CD14-positive monocyte (primary cell): ENCODE measurements at regions not wholly inside any gene's neighbourhood (a gene's known extent, or its start where the extent isn't known, plus 50 kb on each side); places are given as distances from the start of the nearest gene placed in this dataset.

Experiments
- DNase-seq, 3 donors: peaks; one replicate each; pipeline ENCODE4 v3.0.0-alpha.2; 2011 to 2022
- H2AFZ ChIP-seq: 2 replicates; pipeline ENCODE4 v1.6.0; 2012; ENCODE audit warnings: mild to moderate bottlenecking, low read depth, low read length, inconsistent platforms; ENCODE audit not compliant: insufficient read depth, poor library complexity, severe bottlenecking
- H3K27ac ChIP-seq, 2 donors: 1 replicate in 1 of 2; 2 replicates in 1 of 2; pipeline ENCODE4 v1.5.1; 2012 to 2013; ENCODE audit warnings: low read length in 2 of 2, control low read depth in 1 of 2, inconsistent platforms in 1 of 2, low read depth in 1 of 2, mild to moderate bottlenecking in 1 of 2
- H3K27me3 ChIP-seq, 2 donors: one replicate each; pipeline versions ENCODE4 v1.6.0 to v1.6.1; 2011 to 2013; ENCODE audit warnings: low read length in 2 of 2; ENCODE audit not compliant: control insufficient read depth in 2 of 2, insufficient read depth in 2 of 2
- H3K36me3 ChIP-seq, 2 donors: replicated peaks in 1 of 2; 1 replicate in 1 of 2; 2 replicates in 1 of 2; pipeline versions ENCODE4 v1.5.1 to v1.6.1; 2012 to 2013; ENCODE audit warnings: low read length in 2 of 2, control low read depth in 1 of 2, inconsistent platforms in 1 of 2, mild to moderate bottlenecking in 1 of 2; ENCODE audit not compliant: insufficient read depth in 2 of 2, control insufficient read depth in 1 of 2
- H3K4me1 ChIP-seq, 2 donors: 1 replicate in 1 of 2; 2 replicates in 1 of 2; pipeline versions ENCODE4 v1.5.1 to v1.6.1; 2012 to 2013; ENCODE audit warnings: low read length in 2 of 2, control low read depth in 1 of 2, inconsistent platforms in 1 of 2, mild to moderate bottlenecking in 1 of 2, moderate library complexity in 1 of 2; ENCODE audit not compliant: insufficient read depth in 2 of 2, control insufficient read depth in 1 of 2
- H3K4me2 ChIP-seq: replicated peaks from 2 replicates; pipeline ENCODE3; 2012; ENCODE audit warnings: low read length, moderate library complexity, mild to moderate bottlenecking; ENCODE audit not compliant: poor library complexity, severe bottlenecking; ENCODE audit errors: extremely low read depth
- H3K4me3 ChIP-seq, 3 experiments: fragments of 200-600 bp in 1 of 3; sonication (generic) in 1 of 3; replicated peaks in 1 of 3; 1 replicate in 2 of 3; 2 replicates in 1 of 3; pipeline ENCODE4 v1.5.1; 2011 to 2013; ENCODE audit warnings: low read length in 3 of 3, mild to moderate bottlenecking in 3 of 3, control low read depth in 2 of 3, low read depth in 2 of 3, inconsistent platforms in 1 of 3, moderate library complexity in 1 of 3
- H3K79me2 ChIP-seq: 2 replicates; pipeline ENCODE4 v1.6.0; 2012; ENCODE audit warnings: mild to moderate bottlenecking, control low read depth, inconsistent platforms, low read length, moderate library complexity; ENCODE audit not compliant: insufficient read depth
- H3K9ac ChIP-seq: 2 replicates; pipeline ENCODE4 v1.6.0; 2017; ENCODE audit warnings: low read length, mild to moderate bottlenecking; ENCODE audit not compliant: insufficient read depth, poor library complexity, severe bottlenecking
- H3K9me3 ChIP-seq, 2 donors: replicated peaks in 1 of 2; 1 replicate in 1 of 2; 2 replicates in 1 of 2; pipeline versions ENCODE4 v1.5.1 to v1.6.1; 2012 to 2013; ENCODE audit warnings: low read length in 2 of 2, control low read depth in 1 of 2; ENCODE audit not compliant: control insufficient read depth in 1 of 2, insufficient read depth in 1 of 2
- H4K20me1 ChIP-seq: 2 replicates; pipeline ENCODE4 v1.6.0; 2012; ENCODE audit warnings: mild to moderate bottlenecking, low read length, control low read depth, moderate library complexity; ENCODE audit not compliant: insufficient read depth
- H3K27ac Mint-ChIP-seq, 7 donors: one replicate each; pipeline ENCODE4 v1.8.0; 2020; ENCODE audit warnings: mild to moderate bottlenecking in 7 of 7, mixed read lengths in 7 of 7, moderate library complexity in 6 of 7, inconsistent platforms in 2 of 7
- H3K27me3 Mint-ChIP-seq, 3 donors: one replicate each; pipeline ENCODE4 v1.8.0; 2021 to 2022; ENCODE audit warnings: low read depth in 3 of 3, mild to moderate bottlenecking in 3 of 3, mixed read lengths in 3 of 3, moderate library complexity in 3 of 3, inconsistent platforms in 1 of 3
- H3K36me3 Mint-ChIP-seq, 2 donors: one replicate each; pipeline ENCODE4 v1.8.0; 2020; ENCODE audit warnings: mixed read lengths in 2 of 2, inconsistent platforms in 1 of 2, mild to moderate bottlenecking in 1 of 2
- H3K4me1 Mint-ChIP-seq: one replicate; pipeline ENCODE4 v1.8.0; 2020; ENCODE audit warnings: mild to moderate bottlenecking, mixed read lengths
- H3K4me3 Mint-ChIP-seq, 2 donors: one replicate each; pipeline ENCODE4 v1.8.0; 2020; ENCODE audit warnings: mild to moderate bottlenecking in 2 of 2, mixed read lengths in 2 of 2, moderate library complexity in 1 of 2
- H3K9me3 Mint-ChIP-seq, 7 donors: one replicate each; pipeline ENCODE4 v1.8.0; 2020 to 2022; ENCODE audit warnings: mixed read lengths in 7 of 7, mild to moderate bottlenecking in 6 of 7, moderate library complexity in 6 of 7, inconsistent platforms in 2 of 7
- CTCF ChIP-seq: fragments of 200-600 bp; IDR thresholded peaks from one replicate; pipeline ENCODE4 v1.8.0; 2022; ENCODE audit warnings: antibody characterized with exemption, mild to moderate bottlenecking
- WGBS: methylation state at CpG from one replicate; pipeline ENCODE4 v1.1.5; 2013; ENCODE audit warnings: missing lambda C conversion rate; ENCODE audit not compliant: insufficient coverage; 5-methylcytosine and 5-hydroxymethylcytosine counted together
- intact Hi-C, 2 donors: fragments of 100-400 bp; cut with micrococcal nuclease; formaldehyde crosslinking; loops; one replicate each; pipeline versions ENCODE4 v1.15.0 to v1.15.1; 2023

GRCh38 chr11:100624346-100624745, 62.7 kb upstream of the ARHGAP42 start:
- Histone ChIP-seq H3K4me1 (no peaks in the 10 kb centered on the region), H3K27me3 (no peaks in the 10 kb centered on the region), H3K9me3 (peaks cover 17 to 25% of the 10 kb centered on the region in 2 donors), H4K20me1 (no peaks in the 10 kb centered on the region), H3K4me3 (no peak overlapping the region), H3K36me3 (no peaks in the 10 kb centered on the region), H2AFZ (no peak overlapping the region), H3K79me2 (no peaks in the 10 kb centered on the region), H3K27ac (no peak overlapping the region), H3K9ac (no peak overlapping the region), H3K4me2 (no peak overlapping the region)
- H3K9me3 Mint-ChIP-seq, result peaks cover 8 to 23% (median 13%) of the 10 kb centered on the region in 7 donors
- TF ChIP-seq CTCF, result no peak
- H3K4me1 Mint-ChIP-seq, result no peaks in the 10 kb centered on the region
- DNase-seq, result no peak
- H3K27me3 Mint-ChIP-seq, result no peaks in the 10 kb centered on the region
- no peak overlapping the region for H3K27ac Mint-ChIP-seq
- WGBS, result 60% methylated on average over 1 of the region's 2 CpGs
- no peaks in the 10 kb centered on the region for H3K36me3 Mint-ChIP-seq
- no peak overlapping the region for H3K4me3 Mint-ChIP-seq
- intact Hi-C loops, result no loop called here

DNA sequence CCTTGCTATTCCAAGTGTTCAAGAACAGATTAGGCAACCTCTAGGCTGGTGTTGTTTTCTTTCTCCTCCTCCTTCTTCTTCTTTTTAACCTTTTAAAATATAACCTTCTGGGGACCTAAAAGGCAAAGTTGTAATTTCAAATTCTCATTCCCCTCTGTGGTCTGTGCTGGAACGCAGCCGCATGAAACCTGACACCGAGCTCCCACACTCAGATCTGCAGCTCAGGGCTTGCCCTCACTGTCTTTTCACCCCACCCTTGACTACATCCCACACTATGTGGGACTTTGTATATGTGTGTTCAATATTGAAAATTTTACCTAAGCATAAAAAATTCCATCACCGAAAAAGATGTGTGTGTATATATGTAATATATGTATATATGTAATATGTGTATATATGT, 62.0 kb upstream of the ARHGAP42 start:
- WGBS, result no CpG with 5 or more reads among the region's 4 CpGs
- peaks cover 6 to 23% (median 13%) of the 10 kb centered on the region in 7 donors for H3K9me3 Mint-ChIP-seq
- H3K4me2 ChIP-seq, result no peak overlapping the region

More for the DNA sequence above, 62.0 kb upstream of the ARHGAP42 start:
- Mint-ChIP-seq H3K27ac (no peak overlapping the region), H3K4me3 (no peak overlapping the region), H3K27me3 (no peaks in the 10 kb centered on the region), H3K36me3 (no peaks in the 10 kb centered on the region), H3K4me1 (no peaks in the 10 kb centered on the region)
- Histone ChIP-seq H2AFZ (no peak overlapping the region), H3K9ac (no peak overlapping the region), H3K36me3 (no peaks in the 10 kb centered on the region), H3K9me3 (peaks cover 17 to 25% of the 10 kb centered on the region in 2 donors), H3K27ac (no peak overlapping the region), H3K79me2 (no peaks in the 10 kb centered on the region), H3K4me3 (no peak overlapping the region), H4K20me1 (no peaks in the 10 kb centered on the region), H3K27me3 (no peaks in the 10 kb centered on the region), H3K4me1 (no peaks in the 10 kb centered on the region)
- DNase-seq, result no peak
- TF ChIP-seq CTCF, result no peak
- intact Hi-C loops, result no loop called here
